Inflammatory macrophage treated with lipopolysaccharide for 4 hours (primary cell): ENCODE measurements at regions not wholly inside any gene's neighbourhood (a gene's known extent, or its start where the extent isn't known, plus 50 kb on each side); places are given as distances from the start of the nearest gene placed in this dataset.

ENCODE experiments used
- DNase-seq: peaks from one replicate; pipeline ENCODE4 v3.0.0-alpha.2; 2020

- no peak for DNase-seq
Measured at GRCh38 chr12:4045786-4046494, 172.7 kb upstream of the PARP11 start.

- no peak for DNase-seq
Measured at GRCh38 chr12:4044736-4045730, 171.8 kb upstream of the PARP11 start.

GRCh38 chr12:4044101-4044500, 170.9 kb upstream of the PARP11 start:
- DNase-seq = no peak

GRCh38 chr12:4041187-4041885, 168.1 kb upstream of the PARP11 start:
- no peak for DNase-seq

- no peak for DNase-seq
Measured at GRCh38 chr12:4039931-4040330, 166.7 kb upstream of the PARP11 start.

GRCh38 chr12:4037747-4038312, 164.6 kb upstream of the PARP11 start:
- DNase-seq = peak; percentile 26

GRCh38 chr12:4036671-4037271, 163.6 kb upstream of the PARP11 start:
- DNase-seq = peak; percentile 86

GRCh38 chr12:4034921-4035320, 161.7 kb upstream of the PARP11 start:
- DNase-seq = peak; percentile 12

GRCh38 chr12:4032924-4033615, 159.9 kb upstream of the PARP11 start:
- DNase-seq = no peak

- DNase-seq = peak; percentile 90
Measured at GRCh38 chr12:4031703-4032291, 158.6 kb upstream of the PARP11 start.

- DNase-seq = peak; percentile 92
Measured at GRCh38 chr12:4030929-4031702, 157.9 kb upstream of the PARP11 start.

GRCh38 chr12:4027412-4027811, 154.2 kb upstream of the PARP11 start:
- DNase-seq = peak; percentile 40

- no peak for DNase-seq
Measured at GRCh38 chr12:4026517-4026916, 153.3 kb upstream of the PARP11 start.

- DNase-seq = no peak
Measured at GRCh38 chr12:4026020-4026358, 152.8 kb upstream of the PARP11 start.

- no peak for DNase-seq
Measured at GRCh38 chr12:4025181-4026019, 152.2 kb upstream of the PARP11 start.

- no peak for DNase-seq
Measured at GRCh38 chr12:4024701-4025100, 151.5 kb upstream of the PARP11 start.

- DNase-seq = no peak
Measured at GRCh38 chr12:4015225-4016091, 142.3 kb upstream of the PARP11 start.

- no peak for DNase-seq
Measured at GRCh38 chr12:4014858-4015224, 141.6 kb upstream of the PARP11 start.

GRCh38 chr12:4014444-4014843, 141.2 kb upstream of the PARP11 start:
- no peak for DNase-seq
